ENCODE measurements at regions not wholly inside any gene's neighbourhood (a gene's known extent, or its start where the extent isn't known, plus 50 kb on each side); places are given as distances from the start of the nearest gene placed in this dataset.

- TF ChIP-seq, protein P1, sequence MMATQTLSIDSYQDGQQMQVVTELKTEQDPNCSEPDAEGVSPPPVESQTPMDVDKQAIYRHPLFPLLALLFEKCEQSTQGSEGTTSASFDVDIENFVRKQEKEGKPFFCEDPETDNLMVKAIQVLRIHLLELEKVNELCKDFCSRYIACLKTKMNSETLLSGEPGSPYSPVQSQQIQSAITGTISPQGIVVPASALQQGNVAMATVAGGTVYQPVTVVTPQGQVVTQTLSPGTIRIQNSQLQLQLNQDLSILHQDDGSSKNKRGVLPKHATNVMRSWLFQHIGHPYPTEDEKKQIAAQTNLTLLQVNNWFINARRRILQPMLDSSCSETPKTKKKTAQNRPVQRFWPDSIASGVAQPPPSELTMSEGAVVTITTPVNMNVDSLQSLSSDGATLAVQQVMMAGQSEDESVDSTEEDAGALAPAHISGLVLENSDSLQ (IDR thresholded peaks at IDR 0.05) = no peak
- TF ChIP-seq ZNF384 (IDR thresholded peaks at IDR 0.05) (no peak), ARNT (IDR thresholded peaks at IDR 0.05) (no peak), BHLHE40 (IDR thresholded peaks at IDR 0.05; ENCODE audit: borderline replicate concordance) (no peak), FOXM1 (IDR thresholded peaks at IDR 0.05; ENCODE audit: borderline replicate concordance) (no peak), TARDBP (IDR thresholded peaks at IDR 0.05) (no peak), SUZ12 (IDR thresholded peaks at IDR 0.05) (no peak), SP1 (IDR thresholded peaks at IDR 0.05) (no peak), FOXA1 (IDR thresholded peaks at IDR 0.05) (no peak), L3MBTL2 (conservative IDR thresholded peaks at IDR 0.05) (no peak), NFRKB (IDR thresholded peaks at IDR 0.05) (no peak), FOXK2 (IDR thresholded peaks at IDR 0.05) (no peak)
These were observed 71.5 kb upstream of the HNMT start for GRCh38 chr2:137892739-137893138.
